HEK293 (cell line): ENCODE measurements at regions not wholly inside any gene's neighbourhood (a gene's known extent, or its start where the extent isn't known, plus 50 kb on each side); places are given as distances from the start of the nearest gene placed in this dataset.

Experiments used
- CTCF ChIA-PET: fragments of 350-600 bp; formaldehyde crosslinking; extraction: SDS; loops from one replicate; lab custom pipeline; 2021; ENCODE audit warnings: antibody characterized with exemption; lab: Yijun Ruan, JAX
- POLR2A ChIA-PET: fragments of 300-600 bp; formaldehyde crosslinking; extraction: SDS; loops from one replicate; lab custom pipeline; 2020; ENCODE audit warnings: antibody characterized with exemption, inconsistent platforms; lab: Yijun Ruan, JAX
- H3K27ac ChIP-seq: fragments of 200-500 bp; sonication (Bioruptor generic); 2 replicates; pipeline ENCODE4 v1.5.1; 2014; ENCODE audit warnings: low read depth, low read length, control low read depth, inconsistent platforms; ENCODE audit errors: extremely low read depth
- H3K36me3 ChIP-seq, 2 experiments: fragments of 200-500 bp in 1 of 2; sonication (Bioruptor generic) in 1 of 2; 1 replicate in 1 of 2; 2 replicates in 1 of 2; pipeline ENCODE4 v1.5.1; 2014 to 2017; ENCODE audit warnings: inconsistent platforms in 2 of 2, low read length in 2 of 2; ENCODE audit not compliant: control insufficient read depth in 2 of 2, insufficient read depth in 1 of 2
- H3K4me1 ChIP-seq: fragments of 200-500 bp; sonication (Bioruptor generic); 2 replicates; pipeline ENCODE4 v1.5.1; 2014; ENCODE audit warnings: mild to moderate bottlenecking, low read length, inconsistent platforms; ENCODE audit not compliant: control insufficient read depth, insufficient read depth
- H3K4me3 ChIP-seq: 2 replicates; pipeline ENCODE4 v1.5.1; 2011; ENCODE audit warnings: low read depth, mild to moderate bottlenecking, control low read depth, low read length, moderate library complexity
- H3K9me3 ChIP-seq: fragments of 200-500 bp; sonication (Bioruptor generic); 2 replicates; pipeline ENCODE4 v1.5.1; 2014; ENCODE audit warnings: low read depth, low read length, inconsistent platforms; ENCODE audit not compliant: control insufficient read depth, insufficient read depth
- WT1 ChIP-seq: fragments of 450-650 bp; formaldehyde crosslinking; IDR thresholded peaks from 2 replicates; pipeline ENCODE4 v1.5.1; 2016; ENCODE audit warnings: missing biosample characterization, missing genetic modification characterization
- ZNF223 ChIP-seq: fragments of 450-650 bp; formaldehyde crosslinking; IDR thresholded peaks from 2 replicates; pipeline ENCODE4 v1.5.1; 2016; ENCODE audit warnings: missing biosample characterization, missing genetic modification characterization
- TF ChIP-seq, protein P1 (sequence below): fragments of 450-650 bp; formaldehyde crosslinking; optimal IDR thresholded peaks from 2 replicates; pipeline ENCODE3; 2016; ENCODE audit warnings: missing biosample characterization, mild to moderate bottlenecking, missing genetic modification characterization
- TF ChIP-seq, protein P2 (sequence below): fragments of 450-650 bp; formaldehyde crosslinking; IDR thresholded peaks from 2 replicates; pipeline ENCODE4 v1.5.1; 2016; ENCODE audit warnings: missing biosample characterization, missing genetic modification characterization

DNA sequence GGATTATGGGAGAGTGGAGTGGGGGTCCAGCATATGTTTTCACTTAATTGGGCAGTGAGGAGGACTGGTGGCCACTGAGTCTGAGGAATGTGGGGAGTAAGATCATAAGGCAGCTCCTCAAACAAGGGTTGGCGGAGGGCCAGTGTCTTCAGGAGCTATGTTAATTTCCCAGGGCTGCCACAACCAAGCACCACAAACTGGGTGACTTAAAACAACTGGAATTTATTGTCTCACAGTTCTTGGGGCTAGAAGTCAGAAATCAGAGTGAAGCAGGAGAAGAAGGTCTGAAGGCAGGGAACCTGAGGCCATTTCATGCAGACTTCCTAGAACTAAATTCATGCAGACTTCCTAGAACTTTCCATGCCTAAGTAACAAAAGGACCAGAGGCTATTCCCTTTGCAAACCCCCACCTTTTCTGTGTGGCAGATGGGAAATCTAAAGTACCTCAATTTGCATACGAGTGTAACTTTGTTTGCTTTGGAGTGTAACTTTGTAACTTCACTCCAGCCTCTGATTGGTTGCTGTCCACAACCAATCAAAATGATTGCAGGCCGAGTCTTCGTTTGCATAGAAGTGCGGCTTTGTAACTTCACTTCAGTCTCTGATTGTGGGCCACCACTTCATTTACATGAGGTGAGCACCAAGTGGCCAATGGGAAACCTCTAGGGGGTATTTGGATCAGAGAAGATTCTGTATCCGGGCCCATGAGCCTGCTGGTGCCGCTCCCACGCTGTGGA is 50.5 kb upstream of the ZBED5 start:
- H3K4me1 ChIP-seq = no peaks in the 10 kb centered on the region
- no peaks in the 10 kb centered on the region for H3K9me3 ChIP-seq

More for the DNA sequence above, 50.5 kb upstream of the ZBED5 start:
- TF ChIP-seq ZNF223 (tag by site-specific recombination) (no peak), WT1 (tag by site-specific recombination) (peak; percentile 51)
- TF ChIP-seq, protein P1, sequence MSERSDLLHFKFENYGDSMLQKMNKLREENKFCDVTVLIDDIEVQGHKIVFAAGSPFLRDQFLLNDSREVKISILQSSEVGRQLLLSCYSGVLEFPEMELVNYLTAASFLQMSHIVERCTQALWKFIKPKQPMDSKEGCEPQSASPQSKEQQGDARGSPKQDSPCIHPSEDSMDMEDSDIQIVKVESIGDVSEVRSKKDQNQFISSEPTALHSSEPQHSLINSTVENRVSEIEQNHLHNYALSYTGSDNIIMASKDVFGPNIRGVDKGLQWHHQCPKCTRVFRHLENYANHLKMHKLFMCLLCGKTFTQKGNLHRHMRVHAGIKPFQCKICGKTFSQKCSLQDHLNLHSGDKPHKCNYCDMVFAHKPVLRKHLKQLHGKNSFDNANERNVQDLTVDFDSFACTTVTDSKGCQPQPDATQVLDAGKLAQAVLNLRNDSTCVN (tag by site-specific recombination) = no peak
- TF ChIP-seq, protein P2, sequence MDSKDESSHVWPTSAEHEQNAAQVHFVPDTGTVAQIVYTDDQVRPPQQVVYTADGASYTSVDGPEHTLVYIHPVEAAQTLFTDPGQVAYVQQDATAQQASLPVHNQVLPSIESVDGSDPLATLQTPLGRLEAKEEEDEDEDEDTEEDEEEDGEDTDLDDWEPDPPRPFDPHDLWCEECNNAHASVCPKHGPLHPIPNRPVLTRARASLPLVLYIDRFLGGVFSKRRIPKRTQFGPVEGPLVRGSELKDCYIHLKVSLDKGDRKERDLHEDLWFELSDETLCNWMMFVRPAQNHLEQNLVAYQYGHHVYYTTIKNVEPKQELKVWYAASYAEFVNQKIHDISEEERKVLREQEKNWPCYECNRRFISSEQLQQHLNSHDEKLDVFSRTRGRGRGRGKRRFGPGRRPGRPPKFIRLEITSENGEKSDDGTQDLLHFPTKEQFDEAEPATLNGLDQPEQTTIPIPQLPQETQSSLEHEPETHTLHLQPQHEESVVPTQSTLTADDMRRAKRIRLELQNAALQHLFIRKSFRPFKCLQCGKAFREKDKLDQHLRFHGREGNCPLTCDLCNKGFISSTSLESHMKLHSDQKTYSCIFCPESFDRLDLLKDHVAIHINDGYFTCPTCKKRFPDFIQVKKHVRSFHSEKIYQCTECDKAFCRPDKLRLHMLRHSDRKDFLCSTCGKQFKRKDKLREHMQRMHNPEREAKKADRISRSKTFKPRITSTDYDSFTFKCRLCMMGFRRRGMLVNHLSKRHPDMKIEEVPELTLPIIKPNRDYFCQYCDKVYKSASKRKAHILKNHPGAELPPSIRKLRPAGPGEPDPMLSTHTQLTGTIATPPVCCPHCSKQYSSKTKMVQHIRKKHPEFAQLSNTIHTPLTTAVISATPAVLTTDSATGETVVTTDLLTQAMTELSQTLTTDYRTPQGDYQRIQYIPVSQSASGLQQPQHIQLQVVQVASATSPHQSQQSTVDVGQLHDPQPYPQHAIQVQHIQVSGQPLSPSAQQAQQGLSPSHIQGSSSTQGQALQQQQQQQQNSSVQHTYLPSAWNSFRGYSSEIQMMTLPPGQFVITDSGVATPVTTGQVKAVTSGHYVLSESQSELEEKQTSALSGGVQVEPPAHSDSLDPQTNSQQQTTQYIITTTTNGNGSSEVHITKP = 0 out of 2 replicates have a peak, but pooled peaks have one; percentile 24
- Histone ChIP-seq H3K36me3 (no peaks in the 10 kb centered on the region), H3K27ac (no peak overlapping the region), H3K4me3 (no peak overlapping the region)
- POLR2A ChIA-PET = interaction anchor here (1.0 to 4.0 kb wide), 2 partner anchors 51 to 100 kb away, joined by 3 to 27 read pairs; partner anchors contain the start of genes EIF4G2 and ZBED5
- CTCF ChIA-PET = interaction anchor here (0.6 to 0.7 kb wide), 2 partner anchors 9 to 185 kb away, joined by 3 to 4 read pairs; no protein-coding TSS in a partner anchor
